Vagina (tissue), 2 donors: ENCODE measurements at regions not wholly inside any gene's neighbourhood (a gene's known extent, or its start where the extent isn't known, plus 50 kb on each side); places are given as distances from the start of the nearest gene placed in this dataset.

Source experiments
- CTCF ChIP-seq, 3 experiments: fragments of 450-650 bp in 2 of 3; fragments of 200-600 bp in 1 of 3; sonication (generic) in 1 of 3; IDR thresholded peaks; one replicate each; pipeline ENCODE4 v1.5.1; 2017 to 2019; ENCODE audit warnings: antibody characterized with exemption in 3 of 3, mild to moderate bottlenecking in 2 of 3, moderate library complexity in 2 of 3
- POLR2AphosphoS5 ChIP-seq, 2 donors: sonication (generic); formaldehyde crosslinking; IDR thresholded peaks; one replicate each; pipeline ENCODE4 v1.9.0; 2017; ENCODE audit warnings: antibody characterized with exemption in 2 of 2, mild to moderate bottlenecking in 2 of 2, low read depth in 1 of 2; ENCODE audit not compliant: insufficient read depth in 1 of 2

GRCh38 chr3:64303881-64304280 lies 78.6 kb upstream of the PRICKLE2 start:
- TF ChIP-seq CTCF (IDR thresholded peaks at IDR 0.05) (no peak), POLR2AphosphoS5 (IDR thresholded peaks at IDR 0.05; ENCODE audit: insufficient read depth in 1 of 2, low read depth in 1 of 2) (no peak)
